ENCODE measurements at regions not wholly inside any gene's neighbourhood (a gene's known extent, or its start where the extent isn't known, plus 50 kb on each side); places are given as distances from the start of the nearest gene placed in this dataset.

- ChIA-PET POLR2A (no interaction called here), CTCF (no interaction called here)
- no peaks in the 10 kb centered on the region for H3K79me2 ChIP-seq (ENCODE audit: insufficient read depth)
- WGBS (ENCODE audit: low lambda C conversion rate), result 11% methylated on average over 3 of the region's 3 CpGs
- no peaks in the 10 kb centered on the region for H3K4me1 ChIP-seq (ENCODE audit: control insufficient read depth in 1 of 2, insufficient read depth in 2 of 2, low read depth in 1 of 2, low read length in 1 of 2)
- no peaks in the 10 kb centered on the region for H3K36me3 ChIP-seq (replicated peaks in 1 of 2; ENCODE audit: control insufficient read depth in 1 of 2, insufficient read depth in 2 of 2, low read length in 1 of 2)
- H3K27ac ChIP-seq (ENCODE audit: low read depth in 2 of 2, low read length in 1 of 2), result no peak overlapping the region
- no peaks in the 10 kb centered on the region for H3K9me2 ChIP-seq
- no peaks in the 10 kb centered on the region for H3F3A ChIP-seq (replicated peaks; ENCODE audit: insufficient read depth)
- no peak overlapping the region for H3K4me3 ChIP-seq (ENCODE audit: low read depth in 2 of 2, low read length in 1 of 2)
- no peaks in the 10 kb centered on the region for H4K20me1 ChIP-seq (ENCODE audit: insufficient read depth)
- H3K27me3 ChIP-seq (ENCODE audit: insufficient read depth), result no peaks in the 10 kb centered on the region
- H3K9me3 ChIP-seq, result peaks cover 10% of the 10 kb centered on the region
- no peak for DNase-seq
- H3K4me2 ChIP-seq, result no peak overlapping the region
- no peak overlapping the region for H3K9ac ChIP-seq
- H2AFZ ChIP-seq (ENCODE audit: low read depth), result no peak overlapping the region
- TF ChIP-seq FOSL2 (IDR thresholded peaks at IDR 0.05; ENCODE audit: borderline replicate concordance, low read depth) (no peak), ELF1 (IDR thresholded peaks at IDR 0.05) (no peak), USF2 (IDR thresholded peaks at IDR 0.05; ENCODE audit: borderline replicate concordance, low read depth, low read length) (no peak), FOXJ3 (CRISPR knock-in tag; IDR thresholded peaks at IDR 0.05) (no peak), JUND (IDR thresholded peaks at IDR 0.05) (no peak), EZH2phosphoT487 (IDR thresholded peaks at IDR 0.05; ENCODE audit: borderline replicate concordance, low read depth) (no peak), MXI1 (IDR thresholded peaks at IDR 0.05; ENCODE audit: low read depth, low read length) (no peak), CTCF (IDR thresholded peaks at IDR 0.05) (no peak), MAX (IDR thresholded peaks at IDR 0.05; ENCODE audit: low read depth) (no peak), EP300 (IDR thresholded peaks at IDR 0.05; ENCODE audit: borderline replicate concordance in 1 of 2, low read depth in 1 of 2, low read length in 1 of 2) (no peak), CHD2 (IDR thresholded peaks at IDR 0.05; ENCODE audit: low read length, partially characterized antibody) (no peak), GATA2 (CRISPR knock-in tag; IDR thresholded peaks at IDR 0.05) (no peak), TCF12 (IDR thresholded peaks at IDR 0.05) (no peak), TEAD4 (IDR thresholded peaks at IDR 0.05; ENCODE audit: borderline replicate concordance, insufficient read depth) (no peak), SMC3 (IDR thresholded peaks at IDR 0.05; ENCODE audit: low read depth, low read length) (no peak), POLR2AphosphoS5 (IDR thresholded peaks at IDR 0.05; ENCODE audit: low read depth, low read length) (no peak), RXRA (IDR thresholded peaks at IDR 0.05; ENCODE audit: borderline replicate concordance, low read depth) (no peak)
These were observed 123.8 kb upstream of the CNTNAP5 start for GRCh38 chr2:123901256-123901655.

- Histone ChIP-seq H3K4me3 (ENCODE audit: low read depth in 2 of 2, low read length in 1 of 2) (no peak overlapping the region), H3K9me3 (no peaks in the 10 kb centered on the region; the same call in none of the 2 replicates), H3F3A (replicated peaks; ENCODE audit: insufficient read depth) (no peaks in the 10 kb centered on the region), H3K27me3 (ENCODE audit: insufficient read depth) (no peaks in the 10 kb centered on the region), H3K4me1 (ENCODE audit: control insufficient read depth in 1 of 2, insufficient read depth in 2 of 2, low read depth in 1 of 2, low read length in 1 of 2) (peaks cover 0 to 11% of the 10 kb centered on the region in 2 experiments; a peak in 2 of 4 replicates), H3K9ac (no peak overlapping the region), H3K9me2 (no peaks in the 10 kb centered on the region), H3K36me3 (replicated peaks in 1 of 2; ENCODE audit: control insufficient read depth in 1 of 2, insufficient read depth in 2 of 2, low read length in 1 of 2) (no peaks in the 10 kb centered on the region), H3K79me2 (ENCODE audit: insufficient read depth) (no peaks in the 10 kb centered on the region), H2AFZ (ENCODE audit: low read depth) (no peak overlapping the region), H3K4me2 (no peak overlapping the region), H3K27ac (ENCODE audit: low read depth in 2 of 2, low read length in 1 of 2) (no peak overlapping the region), H4K20me1 (ENCODE audit: insufficient read depth) (no peaks in the 10 kb centered on the region)
- no peak for TF ChIP-seq RFX5 (IDR thresholded peaks at IDR 0.05; ENCODE audit: low read length)
- TF ChIP-seq JUND (IDR thresholded peaks at IDR 0.05), result no peak
- TF ChIP-seq TAF1 (IDR thresholded peaks at IDR 0.05; ENCODE audit: borderline replicate concordance, low read depth, low read length), result no peak
- no peak for TF ChIP-seq RCOR1 (IDR thresholded peaks at IDR 0.05; ENCODE audit: low read length)
- no peak for TF ChIP-seq FOSL2 (IDR thresholded peaks at IDR 0.05; ENCODE audit: borderline replicate concordance, low read depth)
- ChIA-PET CTCF (interaction anchor here (0.8 kb wide), 1 partner anchor 9 kb away, joined by 3 read pairs; no protein-coding TSS in a partner anchor), POLR2A (no interaction called here)
- DNase-seq, result no peak
- 30% methylated on average over 2 of the region's 2 CpGs for WGBS (ENCODE audit: low lambda C conversion rate)
These were observed 118.7 kb upstream of the CNTNAP5 start for GRCh38 chr2:123906361-123906760.

Data from SK-N-SH (cell line).